ENCODE measurements at regions not wholly inside any gene's neighbourhood (a gene's known extent, or its start where the extent isn't known, plus 50 kb on each side); places are given as distances from the start of the nearest gene placed in this dataset.
"Not testable (repeated sequence)": the region's sequence is repeated elsewhere in the genome, so short reads cannot be mapped to it uniquely, and the experiment has no call there.

- no peaks in the 10 kb centered on the region for H3K27me3 ChIP-seq (ENCODE audit: insufficient read depth, low read length)
- H2AFZ ChIP-seq (ENCODE audit: low read length): no peak overlapping the region
- TF ChIP-seq CTCF (IDR thresholded peaks at IDR 0.05; ENCODE audit: extremely low read depth, low read depth, low read length): no peak
- H3K4me1 ChIP-seq (ENCODE audit: insufficient read depth, low read length): no peaks in the 10 kb centered on the region
- no peaks in the 10 kb centered on the region for H4K20me1 ChIP-seq (ENCODE audit: insufficient read depth, low read length)
- no peak overlapping the region for H3K4me2 ChIP-seq (ENCODE audit: insufficient read depth, low read length)
- no peak for DNase-seq (ENCODE audit: insufficient read length, low spot score, missing footprints)
- H3K9me3 ChIP-seq (ENCODE audit: low read depth, low read length): no peaks in the 10 kb centered on the region
- H3K36me3 ChIP-seq (ENCODE audit: insufficient read depth, low read length): no peaks in the 10 kb centered on the region
- no peaks in the 10 kb centered on the region for H3K79me2 ChIP-seq (ENCODE audit: insufficient read depth, low read length)
- H3K27ac ChIP-seq (ENCODE audit: low read depth, low read length): no peak overlapping the region
- H3K4me3 ChIP-seq (ENCODE audit: insufficient read depth, low read length): no peak overlapping the region
These were observed 302.2 kb downstream of the CGGBP1 start for GRCh38 chr3:87756616-87757015.

DNA sequence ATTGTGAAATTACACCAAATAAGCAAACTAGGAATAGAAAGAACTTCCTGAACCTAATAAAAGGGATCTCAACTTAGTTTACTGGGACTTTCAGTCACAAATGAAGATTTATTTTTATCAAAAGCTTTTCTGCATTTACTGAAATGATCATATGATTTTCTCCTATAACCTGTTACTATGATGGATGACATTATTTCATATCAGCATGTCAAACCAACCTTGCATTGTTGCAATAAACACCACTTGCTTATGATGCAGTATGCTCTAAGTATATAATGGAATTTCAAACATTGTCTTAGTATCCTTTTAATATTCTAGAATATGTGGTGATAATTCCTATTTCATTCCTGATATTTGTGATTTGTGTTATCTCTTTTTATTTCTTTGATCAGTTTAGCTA lies 303.0 kb downstream of the CGGBP1 start:
- no peak overlapping the region for H3K4me3 ChIP-seq (ENCODE audit: insufficient read depth, low read length)
- no peak for TF ChIP-seq CTCF (IDR thresholded peaks at IDR 0.05; ENCODE audit: extremely low read depth, low read depth, low read length)

DNA sequence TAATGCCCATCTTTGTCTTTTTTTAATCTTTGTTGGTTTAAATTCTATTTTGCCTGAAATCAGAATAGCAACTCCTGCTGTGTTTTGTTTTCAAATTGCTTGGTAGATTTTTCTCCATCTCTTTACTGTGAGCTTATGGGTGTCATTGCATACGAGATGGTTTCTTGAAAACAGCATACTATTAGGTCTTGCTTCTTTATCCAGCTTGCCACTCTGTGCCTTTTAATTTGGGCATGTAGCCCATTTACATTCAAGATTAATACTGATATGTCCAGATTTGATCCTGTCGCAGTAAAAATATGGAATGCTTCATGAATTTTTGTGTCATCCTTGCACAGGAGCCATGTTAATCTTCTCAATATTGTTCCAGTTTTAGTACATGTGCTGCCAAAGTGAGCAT lies 316.6 kb downstream of the CGGBP1 start:
- H2AFZ ChIP-seq (ENCODE audit: low read length): no peak overlapping the region

More for the DNA sequence above, 303.0 kb downstream of the CGGBP1 start:
- Histone ChIP-seq H3K27ac (ENCODE audit: low read depth, low read length) (no peak overlapping the region), H2AFZ (ENCODE audit: low read length) (no peak overlapping the region), H3K9me3 (ENCODE audit: low read depth, low read length) (no peaks in the 10 kb centered on the region), H3K36me3 (ENCODE audit: insufficient read depth, low read length) (no peaks in the 10 kb centered on the region), H3K27me3 (ENCODE audit: insufficient read depth, low read length) (no peaks in the 10 kb centered on the region), H3K79me2 (ENCODE audit: insufficient read depth, low read length) (no peaks in the 10 kb centered on the region), H3K4me2 (ENCODE audit: insufficient read depth, low read length) (no peak overlapping the region), H3K4me1 (ENCODE audit: insufficient read depth, low read length) (no peaks in the 10 kb centered on the region), H4K20me1 (ENCODE audit: insufficient read depth, low read length) (no peaks in the 10 kb centered on the region)
- no peak for DNase-seq (ENCODE audit: insufficient read length, low spot score, missing footprints)

DNA sequence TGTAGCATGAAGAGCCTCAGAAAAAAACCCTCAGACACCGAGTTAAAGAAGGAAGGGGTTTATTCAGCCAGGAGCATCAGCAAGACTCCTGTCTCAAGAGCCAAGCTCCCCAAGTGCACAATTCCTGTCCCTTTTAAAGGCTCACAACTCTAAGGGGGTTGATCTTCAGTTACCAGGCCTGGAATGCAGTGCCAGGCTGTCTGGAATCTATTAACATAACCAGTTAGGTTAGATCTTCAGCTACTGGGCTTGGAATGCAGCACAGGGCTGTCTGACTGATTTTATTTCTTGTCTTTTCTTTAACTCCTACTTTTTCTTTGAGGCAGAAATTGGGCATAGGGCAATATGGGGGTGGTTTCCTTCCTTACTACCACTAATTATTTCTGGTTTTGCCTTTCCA lies 317.9 kb downstream of the CGGBP1 start:
- not testable (repeated sequence) for H3K27ac ChIP-seq (ENCODE audit: low read depth, low read length); H3K4me2 ChIP-seq (ENCODE audit: insufficient read depth, low read length); H3K27me3 ChIP-seq (ENCODE audit: insufficient read depth, low read length); H3K4me1 ChIP-seq (ENCODE audit: insufficient read depth, low read length); H3K4me3 ChIP-seq (ENCODE audit: insufficient read depth, low read length); H3K9me3 ChIP-seq (ENCODE audit: low read depth, low read length); H3K79me2 ChIP-seq (ENCODE audit: insufficient read depth, low read length); H3K36me3 ChIP-seq (ENCODE audit: insufficient read depth, low read length); DNase-seq (ENCODE audit: insufficient read length, low spot score, missing footprints); H2AFZ ChIP-seq (ENCODE audit: low read length); H4K20me1 ChIP-seq (ENCODE audit: insufficient read depth, low read length)

More for the DNA sequence above, 316.6 kb downstream of the CGGBP1 start:
- Histone ChIP-seq H3K4me1 (ENCODE audit: insufficient read depth, low read length) (no peaks in the 10 kb centered on the region), H3K4me2 (ENCODE audit: insufficient read depth, low read length) (no peak overlapping the region), H3K36me3 (ENCODE audit: insufficient read depth, low read length) (no peaks in the 10 kb centered on the region), H3K79me2 (ENCODE audit: insufficient read depth, low read length) (no peaks in the 10 kb centered on the region), H3K27ac (ENCODE audit: low read depth, low read length) (no peak overlapping the region), H3K4me3 (ENCODE audit: insufficient read depth, low read length) (no peak overlapping the region), H3K27me3 (ENCODE audit: insufficient read depth, low read length) (no peaks in the 10 kb centered on the region), H3K9me3 (ENCODE audit: low read depth, low read length) (no peaks in the 10 kb centered on the region), H4K20me1 (ENCODE audit: insufficient read depth, low read length) (no peaks in the 10 kb centered on the region)
- no peak for DNase-seq (ENCODE audit: insufficient read length, low spot score, missing footprints)
- TF ChIP-seq CTCF (IDR thresholded peaks at IDR 0.05; ENCODE audit: extremely low read depth, low read depth, low read length): no peak

DNA sequence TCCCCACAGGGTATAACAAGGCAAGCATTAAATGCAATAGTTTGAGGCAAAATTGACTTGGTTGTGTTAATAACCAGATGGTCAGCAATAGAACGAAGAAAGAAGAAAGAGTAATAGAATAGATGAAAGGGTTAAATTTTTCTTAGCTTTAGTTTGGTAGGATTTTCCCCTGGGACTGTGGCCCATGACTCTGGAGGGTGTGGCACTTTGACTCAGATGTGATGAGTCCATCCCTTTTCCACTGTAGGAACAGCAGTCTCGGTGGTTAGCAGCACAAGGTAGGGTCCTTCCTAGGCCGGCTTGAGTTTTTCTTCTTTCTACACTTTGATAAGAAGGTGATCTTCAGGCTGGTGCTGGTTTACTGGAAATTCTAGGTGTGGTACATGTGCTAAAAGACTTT lies 321.0 kb downstream of the CGGBP1 start:
- DNase-seq (ENCODE audit: insufficient read length, low spot score, missing footprints); H3K4me3 ChIP-seq (ENCODE audit: insufficient read depth, low read length); H3K36me3 ChIP-seq (ENCODE audit: insufficient read depth, low read length); H3K4me1 ChIP-seq (ENCODE audit: insufficient read depth, low read length); H3K79me2 ChIP-seq (ENCODE audit: insufficient read depth, low read length); H4K20me1 ChIP-seq (ENCODE audit: insufficient read depth, low read length); H3K27ac ChIP-seq (ENCODE audit: low read depth, low read length); H3K27me3 ChIP-seq (ENCODE audit: insufficient read depth, low read length); H2AFZ ChIP-seq (ENCODE audit: low read length); H3K4me2 ChIP-seq (ENCODE audit: insufficient read depth, low read length); H3K9me3 ChIP-seq (ENCODE audit: low read depth, low read length): not testable (repeated sequence)

All from osteoblast (primary cell).